Naive thymus-derived CD8-positive, alpha-beta T cell (primary cell): ENCODE measurements at regions not wholly inside any gene's neighbourhood (a gene's known extent, or its start where the extent isn't known, plus 50 kb on each side); places are given as distances from the start of the nearest gene placed in this dataset.
"Not testable (repeated sequence)": the region's sequence is repeated elsewhere in the genome, so short reads cannot be mapped to it uniquely, and the experiment has no call there.

Experiments
- ATAC-seq, 2 donors: fragments of 150-1000 bp; cut with Tn5 transposase in 1 of 2; sonication (Bioruptor Pico), chemical (Tn5 transposase) in 1 of 2; 1 replicate in 1 of 2; 2 replicates in 1 of 2; pipeline ENCODE4 v1.10.0; 2021; ENCODE audit warnings: mild to moderate bottlenecking in 2 of 2, moderate library complexity in 2 of 2
- POLR2A ChIA-PET: fragments of 350-600 bp; sonication (Branson Sonifier 250); formaldehyde crosslinking; loops from one replicate; lab custom pipeline; 2021; ENCODE audit warnings: antibody characterized with exemption; lab: Charles Lee
- DNase-seq, 10 donors: peaks; one replicate each; pipeline versions ENCODE4 v3.0.0 to v3.0.0-alpha.2; 2020 to 2022
- H3K27ac Mint-ChIP-seq, 10 donors: one replicate each; pipeline ENCODE4 v1.8.0; 2020 to 2022; ENCODE audit warnings: mild to moderate bottlenecking in 10 of 10, mixed read lengths in 10 of 10, moderate library complexity in 4 of 10, inconsistent platforms in 1 of 10
- H3K27me3 Mint-ChIP-seq, 5 donors: one replicate each; pipeline ENCODE4 v1.8.0; 2021 to 2022; ENCODE audit warnings: mixed read lengths in 5 of 5
- H3K36me3 Mint-ChIP-seq, 3 donors: one replicate each; pipeline ENCODE4 v1.8.0; 2020 to 2022; ENCODE audit warnings: mixed read lengths in 3 of 3, mild to moderate bottlenecking in 2 of 3, inconsistent platforms in 1 of 3
- H3K4me1 Mint-ChIP-seq, 4 donors: one replicate each; pipeline ENCODE4 v1.8.0; 2021 to 2022; ENCODE audit warnings: mixed read lengths in 4 of 4
- H3K4me3 Mint-ChIP-seq, 10 donors: one replicate each; pipeline ENCODE4 v1.8.0; 2020 to 2022; ENCODE audit warnings: mild to moderate bottlenecking in 10 of 10, mixed read lengths in 10 of 10, moderate library complexity in 6 of 10, inconsistent platforms in 1 of 10
- H3K9me3 Mint-ChIP-seq, 9 donors: one replicate each; pipeline ENCODE4 v1.8.0; 2020 to 2022; ENCODE audit warnings: mixed read lengths in 9 of 9, mild to moderate bottlenecking in 3 of 9, inconsistent platforms in 1 of 9, moderate library complexity in 1 of 9

DNA sequence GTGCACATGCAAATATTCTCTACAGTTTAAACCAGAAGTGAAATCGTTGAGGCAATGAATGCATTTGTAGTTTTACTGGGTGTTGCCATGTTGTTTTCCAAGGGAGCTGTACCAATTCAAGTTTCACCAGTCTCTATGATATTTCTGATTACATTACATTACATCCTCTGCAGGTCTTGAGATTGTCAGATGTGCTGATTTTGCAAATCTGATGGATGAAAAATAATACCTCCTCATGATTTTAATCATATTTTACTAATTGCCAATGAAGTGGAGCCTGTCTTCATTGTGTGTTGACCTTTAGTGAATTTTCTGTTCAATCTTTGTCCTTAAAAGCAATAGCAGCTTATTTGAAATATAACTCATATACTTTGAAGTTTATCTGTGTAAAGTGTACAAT, 282.4 kb downstream of the NR2F2 start:
- H3K9me3 Mint-ChIP-seq, result peaks cover 0 to 24% (median 8%) of the 10 kb centered on the region in 9 donors
- POLR2A ChIA-PET, result no interaction called here

DNA sequence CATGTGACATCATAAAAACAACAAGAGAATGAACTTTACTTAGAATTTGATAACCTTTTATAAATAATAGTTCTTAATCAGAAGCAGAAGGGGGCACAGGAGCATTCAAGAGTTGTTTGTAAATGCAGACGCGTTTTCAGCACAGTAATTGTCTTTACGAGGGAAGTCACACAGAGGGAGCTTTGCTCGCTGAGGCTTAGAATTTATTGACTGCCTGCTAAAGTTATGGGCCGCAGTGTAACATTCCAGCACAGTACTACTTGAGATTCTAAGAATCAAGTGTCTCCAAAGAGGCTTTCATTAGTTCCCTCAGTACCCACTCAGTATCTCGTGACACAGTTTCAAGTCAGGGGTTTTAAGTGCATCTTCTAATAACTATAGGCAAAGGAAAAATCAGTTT, 288.7 kb downstream of the NR2F2 start:
- Mint-ChIP-seq H3K27ac (no peak overlapping the region), H3K4me1 (no peaks in the 10 kb centered on the region), H3K27me3 (peaks cover 0 to 30% (median 6%) of the 10 kb centered on the region in 5 donors), H3K9me3 (peaks cover 0 to 12% (median 3%) of the 10 kb centered on the region in 9 donors), H3K36me3 (no peaks in the 10 kb centered on the region), H3K4me3 (no peak overlapping the region)
- DNase-seq (no peak), ATAC-seq (no peak)
- POLR2A ChIA-PET, result no interaction called here

More for the DNA sequence above, 282.4 kb downstream of the NR2F2 start:
- Mint-ChIP-seq H3K4me3 (no peak overlapping the region), H3K27ac (no peak overlapping the region), H3K36me3 (no peaks in the 10 kb centered on the region), H3K27me3 (peaks cover 0 to 23% (median 3%) of the 10 kb centered on the region in 5 donors), H3K4me1 (no peaks in the 10 kb centered on the region)
- DNase-seq, result no peak
- no peak for ATAC-seq

DNA sequence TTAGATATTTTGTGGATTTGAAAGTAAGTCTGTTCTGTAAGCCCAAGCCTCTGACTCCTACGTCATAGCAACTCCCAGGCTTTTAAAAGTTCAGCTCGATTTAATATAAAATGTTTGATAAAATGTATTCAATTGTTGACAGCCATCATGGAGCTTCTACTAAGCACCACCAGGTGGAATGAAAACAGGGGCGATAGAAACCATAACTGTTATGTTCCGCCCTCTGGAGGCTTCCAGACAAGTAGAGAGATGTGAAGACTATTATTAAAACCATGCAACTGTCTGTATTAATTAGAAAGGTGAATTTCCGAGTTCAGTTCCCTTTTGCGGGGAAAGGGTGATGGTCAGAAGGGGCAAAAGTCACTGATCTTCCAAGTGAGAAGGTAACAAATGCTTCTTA, 292.2 kb downstream of the NR2F2 start:
- H3K27ac Mint-ChIP-seq, result no peak overlapping the region

DNA sequence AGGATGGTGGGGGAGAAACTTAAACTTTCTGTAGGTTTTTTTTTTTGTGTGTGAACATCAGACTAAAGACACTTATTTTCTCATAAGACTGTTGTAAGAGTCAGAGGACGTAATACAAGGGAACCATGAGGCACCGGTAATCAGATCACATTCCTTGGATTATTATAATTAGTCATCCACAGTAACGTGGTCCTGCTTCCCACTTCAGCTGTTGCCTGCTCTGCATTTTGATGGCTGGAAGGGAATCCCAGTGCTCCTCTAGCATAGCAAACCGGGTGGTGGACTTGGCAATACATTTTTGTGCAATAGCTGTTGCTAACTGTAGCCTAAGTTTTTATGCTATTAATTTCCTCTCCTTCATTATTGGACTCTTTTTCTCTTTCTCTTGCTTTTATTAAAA, 294.8 kb downstream of the NR2F2 start:
- no peak for ATAC-seq
- H3K27me3 Mint-ChIP-seq, result peaks cover 0 to 2% (median 0%) of the 10 kb centered on the region in 5 donors
- POLR2A ChIA-PET, result no interaction called here

More for the DNA sequence above, 292.2 kb downstream of the NR2F2 start:
- Mint-ChIP-seq H3K27me3 (peaks cover 0 to 9% (median 5%) of the 10 kb centered on the region in 5 donors), H3K9me3 (peaks cover 0 to 3% (median 0%) of the 10 kb centered on the region in 9 donors), H3K4me3 (no peak overlapping the region), H3K36me3 (no peaks in the 10 kb centered on the region), H3K4me1 (no peaks in the 10 kb centered on the region)
- no peak for ATAC-seq
- no peak for DNase-seq
- POLR2A ChIA-PET, result no interaction called here

DNA sequence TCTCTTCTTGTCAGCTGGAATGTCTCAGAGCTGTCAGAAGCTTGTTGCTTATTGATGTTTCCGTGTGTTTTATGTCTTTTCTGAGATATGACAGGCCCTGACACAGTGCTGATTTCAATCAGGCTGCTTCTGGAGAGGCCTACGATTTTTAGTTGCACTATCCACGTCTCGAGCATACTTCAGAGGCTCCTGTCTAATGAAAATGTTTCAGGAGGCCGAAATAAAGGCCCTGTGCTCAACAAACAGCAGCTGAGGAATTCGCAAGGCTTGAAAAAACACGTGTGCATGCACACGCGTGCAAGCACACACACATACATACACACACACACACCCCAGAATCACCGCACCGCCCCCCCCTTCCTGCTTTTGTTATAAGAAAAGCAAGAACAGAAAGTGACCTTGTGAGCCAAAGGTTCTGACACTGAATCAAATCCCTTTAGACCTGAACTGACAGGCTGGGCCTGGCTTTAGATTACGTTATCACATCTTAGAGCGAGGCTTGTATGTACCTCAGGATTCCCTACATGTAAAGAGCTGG, 296.6 kb downstream of the NR2F2 start:
- POLR2A ChIA-PET, result no interaction called here

More for the DNA sequence above, 294.8 kb downstream of the NR2F2 start:
- no peak for DNase-seq
- Mint-ChIP-seq H3K27ac (no peak overlapping the region), H3K36me3 (no peaks in the 10 kb centered on the region), H3K4me3 (no peak overlapping the region), H3K4me1 (no peaks in the 10 kb centered on the region), H3K9me3 (peaks cover 0 to 3% (median 0%) of the 10 kb centered on the region in 9 donors)

DNA sequence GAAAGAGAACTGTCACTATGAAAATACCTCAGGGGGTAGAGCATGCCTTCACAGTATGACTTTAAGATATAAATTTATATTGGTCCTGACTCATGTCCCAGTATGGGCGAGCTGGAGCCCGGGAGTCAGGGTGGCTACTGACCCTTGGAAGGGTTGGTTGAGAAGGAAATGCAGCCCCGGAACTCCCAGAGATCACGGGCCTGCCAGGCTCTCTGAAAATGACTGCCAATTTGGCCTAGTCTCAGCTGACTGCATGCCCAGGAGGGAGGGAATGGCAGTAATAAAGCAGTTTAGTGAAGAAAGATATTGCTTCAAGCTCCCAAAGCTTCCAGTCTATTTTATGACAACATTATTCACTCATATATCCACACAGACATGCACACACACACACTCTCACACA, 299.0 kb downstream of the NR2F2 start:
- DNase-seq (no peak), ATAC-seq (no peak)
- Mint-ChIP-seq H3K9me3 (peaks cover 0 to 6% (median 0%) of the 10 kb centered on the region in 9 donors), H3K27ac (no peak overlapping the region), H3K4me3 (no peak overlapping the region), H3K4me1 (no peaks in the 10 kb centered on the region), H3K36me3 (no peaks in the 10 kb centered on the region), H3K27me3 (peaks cover 0 to 6% (median 0%) of the 10 kb centered on the region in 5 donors)
- POLR2A ChIA-PET, result no interaction called here

More for the DNA sequence above, 296.6 kb downstream of the NR2F2 start:
- no peaks in the 10 kb centered on the region for H3K4me1 Mint-ChIP-seq
- no peak overlapping the region for H3K4me3 Mint-ChIP-seq
- H3K27me3 Mint-ChIP-seq, result peaks cover 0 to 2% (median 0%) of the 10 kb centered on the region in 5 donors
- DNase-seq (no peak), ATAC-seq (no peak)
- H3K36me3 Mint-ChIP-seq, result no peaks in the 10 kb centered on the region
- no peak overlapping the region for H3K27ac Mint-ChIP-seq
- H3K9me3 Mint-ChIP-seq, result peaks cover 0 to 3% (median 0%) of the 10 kb centered on the region in 9 donors

DNA sequence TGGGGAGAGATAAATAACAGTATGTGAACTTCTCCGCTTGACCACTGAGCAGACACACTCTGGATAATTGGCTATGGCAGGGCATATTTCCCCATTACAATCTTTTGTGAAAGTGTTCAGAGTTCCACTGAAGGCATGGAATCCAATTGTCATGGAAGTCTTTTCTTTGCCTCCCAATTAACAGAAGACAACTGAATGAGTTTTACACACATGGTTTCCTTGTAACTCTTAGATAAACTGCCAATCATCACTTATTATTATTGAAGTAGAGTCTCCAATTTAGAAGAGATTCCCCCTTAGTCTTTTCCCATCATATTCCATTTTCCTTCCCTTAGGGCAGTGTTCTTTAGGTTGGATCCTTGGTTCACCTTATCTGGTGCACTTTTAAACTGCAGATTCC, 308.3 kb downstream of the NR2F2 start:
- no peak for ATAC-seq
- POLR2A ChIA-PET, result no interaction called here
- Mint-ChIP-seq H3K4me3 (no peak overlapping the region), H3K27me3 (peaks cover 0 to 4% (median 0%) of the 10 kb centered on the region in 5 donors), H3K27ac (no peak overlapping the region), H3K9me3 (peaks cover 0 to 11% (median 5%) of the 10 kb centered on the region in 9 donors), H3K36me3 (no peaks in the 10 kb centered on the region), H3K4me1 (no peaks in the 10 kb centered on the region)
- no peak for DNase-seq

DNA sequence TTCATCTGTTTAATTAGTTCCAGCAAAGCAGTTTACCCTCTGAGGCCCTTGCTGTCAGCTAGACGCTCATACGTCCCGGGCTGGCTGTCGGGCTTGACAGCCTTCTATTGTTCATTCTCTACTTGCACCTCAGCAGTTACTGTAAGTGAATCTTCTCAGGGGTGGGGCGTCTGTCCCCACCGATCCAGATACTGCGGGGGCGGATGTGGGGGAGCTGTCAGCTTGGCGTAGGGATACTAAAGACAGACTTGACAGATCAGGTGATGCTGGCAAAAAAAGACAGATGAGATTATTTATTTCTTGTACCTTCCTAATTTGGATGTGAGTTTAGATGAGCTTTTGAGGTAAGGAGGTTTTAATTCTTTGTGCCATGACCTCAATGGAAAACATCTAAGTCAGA, 315.3 kb downstream of the NR2F2 start:
- Mint-ChIP-seq H3K27ac (no peak overlapping the region), H3K4me3 (no peak overlapping the region), H3K4me1 (no peaks in the 10 kb centered on the region), H3K36me3 (no peaks in the 10 kb centered on the region), H3K9me3 (peaks cover 0 to 19% (median 5%) of the 10 kb centered on the region in 9 donors), H3K27me3 (no peaks in the 10 kb centered on the region)
- POLR2A ChIA-PET, result no interaction called here
- no peak for ATAC-seq
- DNase-seq, result no peak

DNA sequence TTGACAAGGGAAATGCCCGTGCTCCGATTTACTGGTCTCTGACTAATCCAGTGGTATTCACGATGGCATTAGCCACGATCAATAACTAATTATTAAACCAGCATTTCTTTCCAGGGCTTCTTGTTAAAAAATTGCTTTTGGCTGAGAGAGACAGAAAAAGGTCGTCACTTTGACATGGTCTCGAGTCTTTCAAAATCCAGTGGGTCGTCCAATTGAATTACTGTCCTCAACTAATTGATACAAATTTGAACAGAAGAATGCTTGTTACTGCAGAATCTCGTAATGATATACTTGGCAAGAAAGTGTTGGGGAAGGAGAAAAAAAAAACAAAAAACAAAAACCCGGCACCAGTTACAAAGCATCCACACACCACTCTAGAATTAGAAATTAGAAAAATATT, 318.4 kb downstream of the NR2F2 start:
- Mint-ChIP-seq H3K4me1 (no peaks in the 10 kb centered on the region), H3K27ac (no peak overlapping the region), H3K9me3 (peaks cover 0 to 22% (median 2%) of the 10 kb centered on the region in 9 donors), H3K27me3 (peaks cover 0 to 12% (median 3%) of the 10 kb centered on the region in 5 donors), H3K4me3 (no peak overlapping the region), H3K36me3 (no peaks in the 10 kb centered on the region)
- no peak for DNase-seq
- ATAC-seq, result no peak
- POLR2A ChIA-PET, result no interaction called here

DNA sequence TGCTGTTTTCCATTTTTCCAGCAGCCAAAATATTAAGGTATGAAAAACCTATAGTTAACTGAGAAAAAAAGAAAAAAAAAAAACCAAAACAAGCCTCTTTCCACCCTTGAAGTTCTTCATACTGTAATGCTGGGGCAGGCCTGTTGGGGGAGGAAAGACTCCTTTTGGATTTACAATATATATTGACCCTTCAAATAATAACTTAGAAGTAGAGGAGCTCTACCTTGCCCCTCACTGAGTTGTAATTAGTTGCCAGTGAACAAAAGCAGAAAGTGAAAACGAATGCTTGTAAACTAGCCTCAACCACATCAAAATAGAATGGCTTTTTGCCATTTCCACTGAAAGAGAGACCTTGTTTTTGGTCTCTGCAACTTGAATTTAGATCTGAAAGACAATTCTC, 326.6 kb downstream of the NR2F2 start:
- Mint-ChIP-seq H3K4me3 (no peak overlapping the region), H3K4me1 (peaks cover 0 to 1% (median 0%) of the 10 kb centered on the region in 4 donors), H3K36me3 (no peaks in the 10 kb centered on the region), H3K9me3 (peaks cover 0 to 12% (median 2%) of the 10 kb centered on the region in 9 donors), H3K27me3 (peaks cover 0 to 24% (median 8%) of the 10 kb centered on the region in 5 donors), H3K27ac (no peak overlapping the region)
- DNase-seq, result no peak
- POLR2A ChIA-PET, result no interaction called here
- ATAC-seq, result no peak

DNA sequence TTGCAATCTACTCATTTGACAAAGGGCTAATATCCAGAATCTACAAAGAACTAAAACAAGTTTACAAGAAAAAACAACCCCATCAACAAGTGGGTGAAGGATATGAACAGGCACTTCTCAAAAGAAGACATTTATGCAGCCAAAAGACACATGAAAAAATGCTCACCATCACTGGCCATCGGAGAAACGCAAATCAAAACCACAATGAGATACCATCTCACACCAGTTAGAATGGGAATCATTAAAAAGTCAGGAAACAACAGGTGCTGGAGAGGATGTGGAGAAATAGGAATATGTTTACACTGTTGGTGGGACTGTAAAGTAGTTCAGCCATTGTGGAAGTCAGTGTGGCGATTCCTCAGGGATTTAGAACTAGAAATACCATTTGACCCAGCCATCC, 336.5 kb downstream of the NR2F2 start:
- DNase-seq, ATAC-seq: not testable (repeated sequence)

DNA sequence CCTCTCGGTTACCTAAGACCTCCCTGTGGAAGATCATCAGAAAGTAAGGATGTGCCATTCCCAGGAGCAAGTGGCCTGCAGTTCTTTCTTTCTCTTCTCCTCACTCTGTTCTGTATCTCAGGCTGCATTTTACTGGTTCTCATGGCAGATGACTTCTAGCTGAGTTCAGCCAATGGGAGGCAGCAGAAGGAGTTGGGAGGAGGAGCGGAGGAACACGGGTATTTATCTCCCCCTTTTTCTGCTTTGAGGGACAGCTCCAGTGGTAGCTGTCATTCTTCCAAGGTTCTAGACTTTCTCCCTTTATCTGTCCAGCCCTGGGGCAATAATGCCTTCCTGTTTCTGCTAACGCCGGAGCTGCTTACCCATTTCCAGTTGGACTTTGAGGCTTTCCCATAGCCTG, 339.9 kb downstream of the NR2F2 start:
- H3K27me3 Mint-ChIP-seq, result no peaks in the 10 kb centered on the region
- no peak overlapping the region for H3K4me3 Mint-ChIP-seq
- H3K9me3 Mint-ChIP-seq, result peaks cover 0 to 5% (median 0%) of the 10 kb centered on the region in 9 donors
- no peak overlapping the region for H3K27ac Mint-ChIP-seq
- POLR2A ChIA-PET, result no interaction called here
- H3K36me3 Mint-ChIP-seq, result no peaks in the 10 kb centered on the region
- H3K4me1 Mint-ChIP-seq, result no peaks in the 10 kb centered on the region
- DNase-seq (no peak), ATAC-seq (no peak)

More for the DNA sequence above, 336.5 kb downstream of the NR2F2 start:
- H3K4me3 Mint-ChIP-seq, POLR2A ChIA-PET, H3K4me1 Mint-ChIP-seq, H3K36me3 Mint-ChIP-seq, H3K27ac Mint-ChIP-seq: not testable (repeated sequence)
- Mint-ChIP-seq H3K9me3 (peaks cover 0 to 21% (median 6%) of the 10 kb centered on the region in 9 donors), H3K27me3 (peaks cover 0 to 23% (median 2%) of the 10 kb centered on the region in 5 donors)

DNA sequence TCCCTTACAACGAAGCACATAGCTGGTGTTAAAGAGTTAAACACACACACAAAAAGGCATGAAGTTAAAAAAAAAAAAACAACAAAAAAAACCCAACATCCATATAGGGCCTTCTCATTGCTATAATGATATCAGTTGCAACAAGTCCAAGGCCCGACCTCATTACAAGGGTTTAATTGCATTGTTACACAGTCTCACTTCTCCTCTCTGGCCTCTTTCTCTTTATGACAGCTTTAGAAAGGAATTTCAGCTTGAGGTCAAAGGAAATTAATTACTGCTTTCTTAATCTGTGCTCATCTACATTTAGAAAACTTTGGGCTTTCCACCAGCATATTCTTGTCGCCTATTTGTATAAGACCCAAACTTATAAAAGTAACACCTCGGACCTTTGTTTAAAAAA, 342.1 kb downstream of the NR2F2 start:
- DNase-seq, result no peak
- Mint-ChIP-seq H3K36me3 (no peaks in the 10 kb centered on the region), H3K4me1 (no peaks in the 10 kb centered on the region), H3K4me3 (no peak overlapping the region), H3K9me3 (peaks cover 0 to 2% (median 0%) of the 10 kb centered on the region in 9 donors), H3K27me3 (no peaks in the 10 kb centered on the region), H3K27ac (no peak overlapping the region)
- no peak for ATAC-seq
- POLR2A ChIA-PET, result no interaction called here

DNA sequence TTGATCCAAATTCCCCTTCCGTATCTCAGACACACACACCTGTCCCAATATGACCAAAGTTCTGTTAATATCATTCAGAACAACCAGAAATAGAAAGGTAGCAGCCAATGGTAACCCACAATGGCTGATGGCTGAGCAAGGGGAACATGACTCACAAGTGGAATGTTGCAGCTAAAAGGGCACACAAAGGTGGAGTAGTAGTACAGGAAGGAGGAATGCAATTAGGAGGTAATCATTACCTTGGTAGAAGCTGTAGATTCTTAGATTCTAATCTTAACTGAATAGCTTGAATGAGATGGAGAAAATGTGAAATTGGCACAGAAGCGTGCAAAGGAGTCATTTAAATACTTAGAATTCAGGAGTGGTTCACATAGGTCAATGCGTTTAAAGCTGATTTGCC, 347.9 kb downstream of the NR2F2 start:
- POLR2A ChIA-PET, result no interaction called here
- Mint-ChIP-seq H3K36me3 (no peaks in the 10 kb centered on the region), H3K4me1 (no peaks in the 10 kb centered on the region), H3K27ac (no peak overlapping the region), H3K4me3 (no peak overlapping the region), H3K27me3 (peaks cover 0 to 9% (median 0%) of the 10 kb centered on the region in 5 donors), H3K9me3 (peaks cover 0 to 3% (median 0%) of the 10 kb centered on the region in 9 donors)
- ATAC-seq (no peak), DNase-seq (no peak)
